Neuronal stem cell (in vitro differentiated cells): ENCODE measurements at regions not wholly inside any gene's neighbourhood (a gene's known extent, or its start where the extent isn't known, plus 50 kb on each side); places are given as distances from the start of the nearest gene placed in this dataset.

ENCODE experiments used
- DNase-seq: peaks from one replicate; pipeline ENCODE4 v3.0.0-alpha.2; 2013; ENCODE audit warnings: low spot score
- H2AFZ ChIP-seq: one replicate; pipeline ENCODE4 v1.6.1; 2013; ENCODE audit warnings: mild to moderate bottlenecking, low read length, inconsistent platforms
- H2AK5ac ChIP-seq: 2 replicates; pipeline ENCODE4 v1.6.1; 2013; ENCODE audit warnings: low read depth, mild to moderate bottlenecking, inconsistent platforms, low read length, moderate library complexity, mixed read lengths
- H2BK120ac ChIP-seq: 2 replicates; pipeline ENCODE4 v1.6.1; 2013; ENCODE audit warnings: low read depth, mild to moderate bottlenecking, inconsistent platforms, low read length, moderate library complexity, mixed read lengths
- H2BK12ac ChIP-seq: one replicate; pipeline ENCODE4 v1.6.1; 2013; ENCODE audit warnings: low read length, inconsistent platforms
- H2BK15ac ChIP-seq: 2 replicates; pipeline ENCODE4 v1.6.1; 2013; ENCODE audit warnings: mild to moderate bottlenecking, low read length, inconsistent platforms, mixed read lengths
- H2BK5ac ChIP-seq: one replicate; pipeline ENCODE4 v1.6.1; 2013; ENCODE audit warnings: inconsistent platforms, mild to moderate bottlenecking, low read length, moderate library complexity
- H3K14ac ChIP-seq: one replicate; pipeline ENCODE4 v1.6.1; 2013; ENCODE audit warnings: low read length, inconsistent platforms
- H3K18ac ChIP-seq: 2 replicates; pipeline ENCODE4 v1.6.1; 2013; ENCODE audit warnings: low read length, inconsistent platforms
- H3K23ac ChIP-seq: 2 replicates; pipeline ENCODE4 v1.6.1; 2013; ENCODE audit warnings: low read depth, mild to moderate bottlenecking, mixed read lengths, low read length, inconsistent platforms; ENCODE audit not compliant: poor library complexity
- H3K27ac ChIP-seq: replicated peaks from 3 replicates; pipeline ENCODE4 v1.5.1; 2013; ENCODE audit warnings: low read length, inconsistent platforms
- H3K27me3 ChIP-seq, 3 experiments: 2 replicates each; pipeline ENCODE4 v1.6.1; 2013; ENCODE audit warnings: low read length in 3 of 3, mild to moderate bottlenecking in 2 of 3, inconsistent platforms in 1 of 3, low read depth in 1 of 3, mixed read lengths in 1 of 3, moderate library complexity in 1 of 3; ENCODE audit not compliant: control insufficient read depth in 3 of 3, insufficient read depth in 3 of 3
- H3K36me3 ChIP-seq, 2 donors: replicated peaks in 1 of 2; 2 replicates each; pipeline ENCODE4 v1.6.1; 2013; ENCODE audit warnings: low read length in 2 of 2; ENCODE audit not compliant: control insufficient read depth in 2 of 2, insufficient read depth in 2 of 2
- H3K4ac ChIP-seq: 2 replicates; pipeline ENCODE4 v1.6.1; 2013; ENCODE audit warnings: inconsistent platforms, mild to moderate bottlenecking, low read length, moderate library complexity
- H3K4me1 ChIP-seq, 2 donors: 1 replicate in 1 of 2; 2 replicates in 1 of 2; pipeline ENCODE4 v1.6.1; 2013; ENCODE audit warnings: low read length in 2 of 2, low read depth in 1 of 2; ENCODE audit not compliant: control insufficient read depth in 2 of 2, insufficient read depth in 1 of 2
- H3K4me2 ChIP-seq: one replicate; pipeline ENCODE4 v1.6.1; 2013; ENCODE audit warnings: mild to moderate bottlenecking, low read length, inconsistent platforms; ENCODE audit not compliant: insufficient read depth, poor library complexity, severe bottlenecking
- H3K4me3 ChIP-seq, 2 donors: 2 replicates each; pipeline ENCODE4 v1.5.1; 2013; ENCODE audit warnings: low read length in 2 of 2, mild to moderate bottlenecking in 2 of 2, inconsistent platforms in 1 of 2, moderate library complexity in 1 of 2
- H3K79me1 ChIP-seq: one replicate; pipeline ENCODE4 v1.6.1; 2013; ENCODE audit warnings: low read depth, mild to moderate bottlenecking, inconsistent platforms, low read length, moderate library complexity
- H3K9ac ChIP-seq: one replicate; pipeline ENCODE4 v1.6.1; 2013; ENCODE audit warnings: mild to moderate bottlenecking, low read depth, low read length, inconsistent platforms; ENCODE audit not compliant: poor library complexity
- H3K9me3 ChIP-seq, 2 donors: replicated peaks in 1 of 2; 2 replicates each; pipeline versions ENCODE3 to v1.6.1; 2013; ENCODE audit warnings: low read length in 2 of 2, mild to moderate bottlenecking in 2 of 2, inconsistent platforms in 1 of 2, low read depth in 1 of 2, mixed read lengths in 1 of 2, moderate library complexity in 1 of 2; ENCODE audit not compliant: control insufficient read depth in 2 of 2, insufficient read depth in 1 of 2
- H4K8ac ChIP-seq: one replicate; pipeline ENCODE4 v1.6.1; 2013; ENCODE audit warnings: low read depth, mild to moderate bottlenecking, inconsistent platforms, low read length, moderate library complexity
- H4K91ac ChIP-seq: one replicate; pipeline ENCODE4 v1.6.1; 2013; ENCODE audit warnings: low read length, low read depth, mild to moderate bottlenecking, inconsistent platforms; ENCODE audit not compliant: poor library complexity
- WGBS, 2 donors: extraction: QIAGEN DNeasy Blood & Tissue Kit; methylation state at CpG; one replicate each; pipeline ENCODE4 v1.1.7; 2013; ENCODE audit warnings: missing lambda C conversion rate in 2 of 2, mixed read lengths in 1 of 2; ENCODE audit not compliant: insufficient read length in 2 of 2, insufficient replicate concordance in 1 of 2; ENCODE audit errors: extremely low coverage in 2 of 2; 5-methylcytosine and 5-hydroxymethylcytosine counted together

- Histone ChIP-seq H2BK120ac (no peak overlapping the region), H3K9me3 (no peaks in the 10 kb centered on the region), H4K91ac (no peak overlapping the region), H2BK5ac (no peak overlapping the region), H3K79me1 (no peaks in the 10 kb centered on the region), H3K18ac (no peak overlapping the region), H3K36me3 (no peaks in the 10 kb centered on the region), H2AK5ac (no peak overlapping the region), H2AFZ (no peak overlapping the region), H3K4me2 (no peak overlapping the region), H2BK12ac (no peak overlapping the region), H2BK15ac (no peak overlapping the region), H3K4me3 (no peak overlapping the region), H3K4me1 (no peaks in the 10 kb centered on the region), H4K8ac (no peak overlapping the region), H3K9ac (no peak overlapping the region), H3K27ac (no peak overlapping the region), H3K27me3 (no peaks in the 10 kb centered on the region), H3K23ac (no peak overlapping the region), H3K4ac (no peak overlapping the region), H3K14ac (no peak overlapping the region)
- WGBS, 2 donors = no CpG with 5 or more reads among the region's 1 CpG
- DNase-seq = no peak
Measured at GRCh38 chr2:123864416-123864815, 160.7 kb upstream of the CNTNAP5 start.

- Histone ChIP-seq H3K27me3 (no peaks in the 10 kb centered on the region), H3K14ac (no peak overlapping the region), H3K27ac (no peak overlapping the region), H3K4me3 (no peak overlapping the region), H2BK5ac (no peak overlapping the region), H3K9me3 (no peaks in the 10 kb centered on the region), H3K9ac (no peak overlapping the region), H3K36me3 (no peaks in the 10 kb centered on the region), H3K23ac (no peak overlapping the region), H2AK5ac (no peak overlapping the region), H3K79me1 (no peaks in the 10 kb centered on the region), H2BK120ac (no peak overlapping the region), H4K8ac (no peak overlapping the region), H2BK12ac (no peak overlapping the region), H3K4me2 (no peak overlapping the region), H3K4me1 (no peaks in the 10 kb centered on the region), H4K91ac (no peak overlapping the region), H3K18ac (no peak overlapping the region), H2BK15ac (no peak overlapping the region), H2AFZ (no peak overlapping the region), H3K4ac (no peak overlapping the region)
- no CpG with 5 or more reads among the region's 6 CpGs for WGBS, 2 donors
- no peak for DNase-seq
Measured at GRCh38 chr2:123870206-123870880, 154.7 kb upstream of the CNTNAP5 start.

- WGBS, 2 donors = no CpG with 5 or more reads among the region's 4 CpGs
- Histone ChIP-seq H3K9ac (no peak overlapping the region), H3K27me3 (no peaks in the 10 kb centered on the region), H3K27ac (no peak overlapping the region), H3K18ac (no peak overlapping the region), H2AK5ac (no peak overlapping the region), H2BK12ac (no peak overlapping the region), H2AFZ (no peak overlapping the region), H3K4me1 (no peaks in the 10 kb centered on the region), H2BK5ac (no peak overlapping the region), H3K4ac (no peak overlapping the region), H4K8ac (no peak overlapping the region), H2BK120ac (no peak overlapping the region), H3K4me2 (no peak overlapping the region), H4K91ac (no peak overlapping the region), H3K4me3 (no peak overlapping the region), H2BK15ac (no peak overlapping the region), H3K9me3 (no peaks in the 10 kb centered on the region), H3K14ac (no peak overlapping the region), H3K79me1 (no peaks in the 10 kb centered on the region), H3K23ac (no peak overlapping the region), H3K36me3 (no peaks in the 10 kb centered on the region)
- DNase-seq = no peak
Measured at GRCh38 chr2:123870881-123871276, 154.2 kb upstream of the CNTNAP5 start.

- Histone ChIP-seq H3K4ac (no peak overlapping the region), H2BK12ac (no peak overlapping the region), H3K23ac (no peak overlapping the region), H2AK5ac (no peak overlapping the region), H2BK15ac (no peak overlapping the region), H4K91ac (no peak overlapping the region), H3K36me3 (no peaks in the 10 kb centered on the region), H2AFZ (no peak overlapping the region), H2BK120ac (no peak overlapping the region), H3K4me2 (no peak overlapping the region), H3K4me1 (no peaks in the 10 kb centered on the region), H3K79me1 (no peaks in the 10 kb centered on the region), H3K27me3 (no peaks in the 10 kb centered on the region), H3K9me3 (peaks cover 0 to 2% of the 10 kb centered on the region in 2 donors), H3K18ac (no peak overlapping the region), H3K4me3 (no peak overlapping the region), H4K8ac (no peak overlapping the region), H3K27ac (no peak overlapping the region), H2BK5ac (no peak overlapping the region), H3K14ac (no peak overlapping the region), H3K9ac (no peak overlapping the region)
- WGBS, 2 donors = no CpG with 5 or more reads among the region's 3 CpGs
- DNase-seq = no peak
Measured at GRCh38 chr2:123890148-123890547, 134.9 kb upstream of the CNTNAP5 start.
